SK-N-SH (cell line): ENCODE measurements at regions not wholly inside any gene's neighbourhood (a gene's known extent, or its start where the extent isn't known, plus 50 kb on each side); places are given as distances from the start of the nearest gene placed in this dataset.

ENCODE experiments used
- CTCF ChIA-PET: fragments of 300-600, 350-600 bp; formaldehyde crosslinking; extraction: SDS; loops from one replicate; lab custom pipeline; 2021; lab: Yijun Ruan, JAX
- POLR2A ChIA-PET: fragments of 350-600 bp; sonication (Branson Sonifier 250); formaldehyde crosslinking; extraction: SDS; loops from one replicate; lab custom pipeline; 2020; ENCODE audit warnings: antibody characterized with exemption, inconsistent platforms; lab: Yijun Ruan, JAX
- DNase-seq: peaks from one replicate; pipeline ENCODE4 v3.0.0; 2012
- H2AFZ ChIP-seq: fragments of 200-600 bp; sonication (generic); 2 replicates; pipeline ENCODE4 v1.8.1; 2016; ENCODE audit warnings: antibody characterized with exemption, mild to moderate bottlenecking, low read depth
- H3F3A ChIP-seq: fragments of 200-600 bp; sonication (generic); replicated peaks from 2 replicates; pipeline ENCODE3; 2016; ENCODE audit warnings: antibody characterized with exemption, mild to moderate bottlenecking; ENCODE audit not compliant: insufficient read depth
- H3K27ac ChIP-seq, 2 experiments: fragments of 200-500 bp in 1 of 2; fragments of 200-600 bp in 1 of 2; sonication (Bioruptor generic) in 1 of 2; sonication (generic), shearing (Covaris generic) in 1 of 2; 2 replicates each; pipeline versions ENCODE4 v1.5.1 to v1.6.1; 2014 to 2016; ENCODE audit warnings: low read depth in 2 of 2, inconsistent platforms in 1 of 2, low read length in 1 of 2, mild to moderate bottlenecking in 1 of 2, mixed read lengths in 1 of 2
- H3K27me3 ChIP-seq: fragments of 200-600 bp; sonication (generic), shearing (Covaris generic); 2 replicates; pipeline ENCODE4 v1.6.1; 2016; ENCODE audit warnings: mixed run types; ENCODE audit not compliant: insufficient read depth
- H3K36me3 ChIP-seq, 2 experiments: fragments of 200-500 bp in 1 of 2; fragments of 200-600 bp in 1 of 2; sonication (Bioruptor generic) in 1 of 2; sonication (generic) in 1 of 2; replicated peaks in 1 of 2; 2 replicates each; pipeline versions ENCODE3 to v1.5.1; 2014 to 2016; ENCODE audit warnings: low read length in 1 of 2, mild to moderate bottlenecking in 1 of 2; ENCODE audit not compliant: insufficient read depth in 2 of 2, control insufficient read depth in 1 of 2
- H3K4me1 ChIP-seq, 2 experiments: fragments of 200-500 bp in 1 of 2; fragments of 200-600 bp in 1 of 2; sonication (Bioruptor generic) in 1 of 2; sonication (generic), shearing (Covaris generic) in 1 of 2; 2 replicates each; pipeline versions ENCODE4 v1.5.1 to v1.6.1; 2014 to 2016; ENCODE audit warnings: low read depth in 1 of 2, low read length in 1 of 2, mixed run types in 1 of 2; ENCODE audit not compliant: insufficient read depth in 2 of 2, control insufficient read depth in 1 of 2
- H3K4me2 ChIP-seq: fragments of 200-600 bp; sonication (generic), shearing (Covaris generic); 2 replicates; pipeline ENCODE4 v1.6.1; 2017; ENCODE audit warnings: mixed run types
- H3K4me3 ChIP-seq, 2 experiments: fragments of 200-500 bp in 1 of 2; fragments of 200-600 bp in 1 of 2; sonication (Bioruptor generic) in 1 of 2; sonication (generic), shearing (Covaris generic) in 1 of 2; 2 replicates each; pipeline versions ENCODE4 v1.5.1 to v1.8.1; 2014 to 2016; ENCODE audit warnings: low read depth in 2 of 2, inconsistent platforms in 1 of 2, low read length in 1 of 2, mild to moderate bottlenecking in 1 of 2, mixed read lengths in 1 of 2, moderate library complexity in 1 of 2
- H3K79me2 ChIP-seq: fragments of 200-600 bp; sonication (generic); 2 replicates; pipeline ENCODE4 v1.8.1; 2017; ENCODE audit warnings: mild to moderate bottlenecking; ENCODE audit not compliant: insufficient read depth
- H3K9ac ChIP-seq: fragments of 200-600 bp; sonication (generic); 2 replicates; pipeline ENCODE4 v1.6.1; 2017; ENCODE audit warnings: mixed run types
- H3K9me2 ChIP-seq: fragments of 200-600 bp; sonication (generic); 2 replicates; pipeline ENCODE4 v1.6.1; 2017; ENCODE audit warnings: mixed run types
- H3K9me3 ChIP-seq: fragments of 200-600 bp; sonication (generic); 2 replicates; pipeline ENCODE4 v1.6.1; 2017; ENCODE audit warnings: mixed run types, mild to moderate bottlenecking, moderate library complexity
- H4K20me1 ChIP-seq: fragments of 200-600 bp; sonication (generic); 2 replicates; pipeline ENCODE4 v1.6.1; 2017; ENCODE audit warnings: mild to moderate bottlenecking, mixed run types; ENCODE audit not compliant: insufficient read depth
- CTCF ChIP-seq: fragments of 200-600 bp; sonication (generic); IDR thresholded peaks from 2 replicates; pipeline ENCODE4 v1.6.1; 2017; ENCODE audit warnings: antibody characterized with exemption, mild to moderate bottlenecking, moderate library complexity
- EZH2phosphoT487 ChIP-seq: fragments of 200-600 bp; sonication (generic); IDR thresholded peaks from 2 replicates; pipeline ENCODE4 v1.6.1; 2017; ENCODE audit warnings: low read depth, mixed run types, mild to moderate bottlenecking, antibody characterized with exemption, moderate library complexity, borderline replicate concordance
- FOSL2 ChIP-seq: IDR thresholded peaks from 2 replicates; pipeline ENCODE4 v1.4.0; 2012; ENCODE audit warnings: low read depth, mild to moderate bottlenecking, moderate library complexity, borderline replicate concordance
- FOXJ3 ChIP-seq: sonication (generic); formaldehyde crosslinking; IDR thresholded peaks from 2 replicates; pipeline ENCODE4 v1.5.1; 2020; ENCODE audit warnings: mild to moderate bottlenecking, missing genetic modification reagents
- FOXM1 ChIP-seq: IDR thresholded peaks from 2 replicates; pipeline ENCODE4 v1.4.0; 2012; ENCODE audit warnings: low read depth, mild to moderate bottlenecking
- GABPA ChIP-seq: IDR thresholded peaks from 2 replicates; pipeline ENCODE4 v1.4.0; 2012; ENCODE audit warnings: low read depth, mild to moderate bottlenecking
- JUND ChIP-seq: IDR thresholded peaks from 2 replicates; pipeline ENCODE4 v1.4.0; 2012
- MAX ChIP-seq: IDR thresholded peaks from 2 replicates; pipeline ENCODE4 v1.4.0; 2012; ENCODE audit warnings: low read depth
- MEF2A ChIP-seq: IDR thresholded peaks from 2 replicates; pipeline ENCODE4 v1.4.0; 2012; ENCODE audit warnings: low read depth, borderline replicate concordance
- MXI1 ChIP-seq: IDR thresholded peaks from 2 replicates; pipeline ENCODE4 v1.6.1; 2012; ENCODE audit warnings: mild to moderate bottlenecking, low read depth, low read length, improper control_type of control experiment
- PBX3 ChIP-seq: IDR thresholded peaks from 2 replicates; pipeline ENCODE4; 2012
- RCOR1 ChIP-seq: fragments of 150-350 bp; IDR thresholded peaks from 2 replicates; pipeline ENCODE4 v1.6.1; 2017; ENCODE audit warnings: antibody characterized with exemption, low read length
- REST ChIP-seq: IDR thresholded peaks from 2 replicates; pipeline ENCODE4 v1.6.1; 2012; ENCODE audit warnings: mild to moderate bottlenecking, low read depth, low read length, moderate library complexity
- SIN3A ChIP-seq: IDR thresholded peaks from 2 replicates; pipeline ENCODE4 v1.6.1; 2012; ENCODE audit warnings: low read depth, mild to moderate bottlenecking, low read length, moderate library complexity, borderline replicate concordance
- SMC3 ChIP-seq: IDR thresholded peaks from 2 replicates; pipeline ENCODE4 v1.6.1; 2012; ENCODE audit warnings: low read depth, low read length, improper control_type of control experiment
- TAF1 ChIP-seq: IDR thresholded peaks from 2 replicates; pipeline ENCODE4 v1.6.1; 2012; ENCODE audit warnings: low read depth, mild to moderate bottlenecking, low read length, moderate library complexity, borderline replicate concordance
- TCF12 ChIP-seq: IDR thresholded peaks from 2 replicates; pipeline ENCODE4 v1.4.0; 2012
- TEAD4 ChIP-seq: IDR thresholded peaks from 2 replicates; pipeline ENCODE4 v1.4.0; 2012; ENCODE audit warnings: mild to moderate bottlenecking, borderline replicate concordance; ENCODE audit not compliant: insufficient read depth
- YY1 ChIP-seq: IDR thresholded peaks from 2 replicates; pipeline ENCODE4 v1.4.0; 2012; ENCODE audit warnings: low read depth, mild to moderate bottlenecking
- ZBTB33 ChIP-seq: IDR thresholded peaks from 2 replicates; pipeline ENCODE4 v1.4.0; 2012; ENCODE audit warnings: low read depth, borderline replicate concordance
- WGBS: methylation state at CpG from one replicate; pipeline ENCODE4 v1.1.6; 2017; ENCODE audit warnings: low lambda C conversion rate; 5-methylcytosine and 5-hydroxymethylcytosine counted together

- Histone ChIP-seq H3K36me3 (no peaks in the 10 kb centered on the region), H4K20me1 (no peaks in the 10 kb centered on the region), H3K27me3 (peaks cover 6% of the 10 kb centered on the region; the same call in 1 of the 2 replicates), H3K79me2 (no peaks in the 10 kb centered on the region), H2AFZ (no peak overlapping the region), H3K4me2 (no peak overlapping the region), H3K4me3 (no peak overlapping the region), H3K9me2 (no peaks in the 10 kb centered on the region)
- ChIA-PET CTCF (interaction anchor here (1.0 kb wide), 1 partner anchor 168 kb away, joined by 4 read pairs; no protein-coding TSS in a partner anchor), POLR2A (no interaction called here)
- WGBS = 2% methylated on average over 8 of the region's 10 CpGs
- TF ChIP-seq REST = no peak
- no peak for TF ChIP-seq FOXJ3
- TF ChIP-seq MXI1 = no peak
- TF ChIP-seq FOSL2 = no peak
- no peak for TF ChIP-seq PBX3
- TF ChIP-seq GABPA = no peak
- TF ChIP-seq MEF2A = no peak
- no peak for TF ChIP-seq CTCF
- TF ChIP-seq YY1 = no peak
- no peak for TF ChIP-seq JUND
- no peak for TF ChIP-seq TCF12
- TF ChIP-seq TAF1 = no peak
- no peak for TF ChIP-seq TEAD4
- no peak for TF ChIP-seq SIN3A
- TF ChIP-seq FOXM1 = no peak
- TF ChIP-seq MAX = no peak
- no peak for TF ChIP-seq RCOR1
- TF ChIP-seq ZBTB33 = no peak
- TF ChIP-seq SMC3 = no peak
- TF ChIP-seq EZH2phosphoT487 = no peak
- TF ChIP-seq, all 33 proteins: peak for 0
- DNase-seq = no peak
- Histone ChIP-seq H3F3A (no peaks in the 10 kb centered on the region), H3K9ac (no peak overlapping the region), H3K4me1 (no peaks in the 10 kb centered on the region), H3K27ac (no peak overlapping the region), H3K9me3 (no peaks in the 10 kb centered on the region)
Measured at GRCh38 chr5:36521838-36522745, 84.3 kb upstream of the SLC1A3 start.
